AG04450 (cell line): ENCODE measurements at regions not wholly inside any gene's neighbourhood (a gene's known extent, or its start where the extent isn't known, plus 50 kb on each side); places are given as distances from the start of the nearest gene placed in this dataset.

Experiments used
- CTCF ChIA-PET: fragments of 300-600, 350-600 bp; formaldehyde crosslinking; extraction: SDS; loops from one replicate; lab custom pipeline; 2022; ENCODE audit warnings: antibody characterized with exemption, inconsistent platforms; lab: Charles Lee
- POLR2A ChIA-PET: fragments of 350-600 bp; formaldehyde crosslinking; extraction: SDS; loops from one replicate; lab custom pipeline; 2021; ENCODE audit warnings: antibody characterized with exemption, inconsistent platforms; lab: Yijun Ruan, JAX
- DNase-seq: peaks from one replicate; pipeline ENCODE4 v3.0.0-alpha.2; 2011; ENCODE audit warnings: low read depth, low spot score
- H3K27ac ChIP-seq: one replicate; pipeline ENCODE4 v1.5.1; 2012; ENCODE audit warnings: low read depth, low read length, control low read depth
- H3K27me3 ChIP-seq: one replicate; pipeline ENCODE4 v1.6.0; 2012; ENCODE audit warnings: low read length; ENCODE audit not compliant: control insufficient read depth, insufficient read depth
- H3K4me3 ChIP-seq: 2 replicates; pipeline ENCODE4 v1.5.1; 2011; ENCODE audit warnings: mild to moderate bottlenecking, low read depth, low read length, control low read depth
- H3K9me3 ChIP-seq: 2 replicates; pipeline ENCODE4 v1.5.1; 2012; ENCODE audit warnings: low read length; ENCODE audit not compliant: control insufficient read depth, insufficient read depth
- TF ChIP-seq, protein P1 (sequence below): IDR thresholded peaks from 2 replicates; pipeline ENCODE4 v1.5.1; 2011; ENCODE audit warnings: low read depth, low read length, control low read depth, inconsistent platforms

DNA sequence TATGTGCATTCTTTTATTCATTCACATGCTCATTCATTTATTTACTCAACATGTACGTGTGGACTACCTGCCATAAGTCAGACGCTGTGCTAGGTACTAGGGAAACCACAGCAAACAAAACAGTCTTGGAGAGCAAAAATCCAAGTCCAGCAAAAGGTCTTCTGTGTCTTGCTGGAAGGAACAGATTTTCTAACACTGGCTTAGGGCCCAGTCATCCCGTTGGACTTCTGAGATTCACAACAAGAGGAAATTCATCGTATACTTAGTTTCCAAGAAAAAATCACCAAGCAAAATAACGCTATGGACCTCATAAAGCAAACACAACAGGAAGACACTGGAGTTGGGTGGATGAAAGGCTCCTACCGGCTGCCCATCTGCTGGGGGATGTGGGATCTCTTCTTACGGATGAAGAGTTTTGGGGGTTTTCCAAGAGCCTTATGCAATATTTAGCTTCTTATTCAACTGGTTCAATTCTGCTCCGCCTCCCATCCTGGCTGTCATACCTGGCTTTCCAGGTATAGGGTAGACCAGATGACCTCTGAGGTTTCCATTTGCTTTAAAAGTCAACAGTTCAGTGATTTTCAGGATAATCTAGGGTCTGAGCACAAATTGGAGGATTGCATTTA, 262.7 kb downstream of the HAUS1 start:
- H3K9me3 ChIP-seq: no peaks in the 10 kb centered on the region
- H3K27ac ChIP-seq: no peak overlapping the region
- ChIA-PET POLR2A (no interaction called here), CTCF (no interaction called here)
- no peak for DNase-seq
- no peak overlapping the region for H3K4me3 ChIP-seq
- H3K27me3 ChIP-seq: no peaks in the 10 kb centered on the region
- TF ChIP-seq, protein P1, sequence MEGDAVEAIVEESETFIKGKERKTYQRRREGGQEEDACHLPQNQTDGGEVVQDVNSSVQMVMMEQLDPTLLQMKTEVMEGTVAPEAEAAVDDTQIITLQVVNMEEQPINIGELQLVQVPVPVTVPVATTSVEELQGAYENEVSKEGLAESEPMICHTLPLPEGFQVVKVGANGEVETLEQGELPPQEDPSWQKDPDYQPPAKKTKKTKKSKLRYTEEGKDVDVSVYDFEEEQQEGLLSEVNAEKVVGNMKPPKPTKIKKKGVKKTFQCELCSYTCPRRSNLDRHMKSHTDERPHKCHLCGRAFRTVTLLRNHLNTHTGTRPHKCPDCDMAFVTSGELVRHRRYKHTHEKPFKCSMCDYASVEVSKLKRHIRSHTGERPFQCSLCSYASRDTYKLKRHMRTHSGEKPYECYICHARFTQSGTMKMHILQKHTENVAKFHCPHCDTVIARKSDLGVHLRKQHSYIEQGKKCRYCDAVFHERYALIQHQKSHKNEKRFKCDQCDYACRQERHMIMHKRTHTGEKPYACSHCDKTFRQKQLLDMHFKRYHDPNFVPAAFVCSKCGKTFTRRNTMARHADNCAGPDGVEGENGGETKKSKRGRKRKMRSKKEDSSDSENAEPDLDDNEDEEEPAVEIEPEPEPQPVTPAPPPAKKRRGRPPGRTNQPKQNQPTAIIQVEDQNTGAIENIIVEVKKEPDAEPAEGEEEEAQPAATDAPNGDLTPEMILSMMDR: no peak

DNA sequence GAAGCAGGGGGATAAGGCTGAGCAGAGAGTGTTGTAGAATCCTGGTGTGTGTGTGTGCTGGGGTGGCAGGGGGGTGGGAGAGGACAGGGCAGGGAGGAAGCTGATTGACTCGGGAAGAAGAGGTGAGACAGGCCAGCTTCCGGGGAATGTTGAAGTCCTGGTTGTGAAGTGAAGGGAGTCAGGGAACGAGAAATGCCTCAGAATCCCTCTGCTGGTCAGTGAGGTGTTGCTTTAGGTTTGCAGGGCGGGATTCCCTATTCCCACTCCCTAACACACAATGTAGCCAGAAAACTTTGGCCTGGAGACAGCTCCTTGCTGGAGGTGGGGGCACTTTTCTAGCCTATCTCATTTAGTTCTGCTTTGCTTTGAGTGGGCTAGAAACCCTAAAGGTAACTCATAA, 265.1 kb downstream of the HAUS1 start:
- TF ChIP-seq, protein P1: peak; percentile 7; the same call in 1 of the 2 replicates
- Histone ChIP-seq H3K9me3 (no peaks in the 10 kb centered on the region), H3K27ac (no peak overlapping the region), H3K27me3 (no peaks in the 10 kb centered on the region), H3K4me3 (no peak overlapping the region)
- DNase-seq: no peak
- ChIA-PET POLR2A (no interaction called here), CTCF (no interaction called here)

DNA sequence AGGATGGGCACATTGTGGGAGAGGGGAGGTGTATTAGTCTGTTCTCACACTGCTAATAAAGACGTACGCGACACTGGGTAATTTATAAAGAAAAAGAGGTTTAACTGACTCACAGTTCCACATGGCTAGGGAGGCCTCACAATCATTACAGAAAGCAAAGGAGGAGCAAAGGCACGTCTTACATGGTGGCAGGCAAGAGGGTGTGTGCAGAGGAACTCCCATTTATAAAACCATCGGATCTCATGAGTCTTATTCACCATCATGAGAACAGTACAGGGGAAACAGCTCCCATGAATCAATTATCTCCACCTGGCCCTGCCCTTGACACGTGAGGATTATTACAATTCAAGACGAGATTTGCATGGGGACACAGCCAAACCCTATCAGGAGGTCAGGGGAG, 266.7 kb downstream of the HAUS1 start:
- no peaks in the 10 kb centered on the region for H3K27me3 ChIP-seq
- H3K4me3 ChIP-seq: no peak overlapping the region
- ChIA-PET CTCF (no interaction called here), POLR2A (no interaction called here)
- peak overlapping the region; percentile 11 for H3K27ac ChIP-seq
- TF ChIP-seq, protein P1: no peak
- H3K9me3 ChIP-seq: no peaks in the 10 kb centered on the region
- no peak for DNase-seq

DNA sequence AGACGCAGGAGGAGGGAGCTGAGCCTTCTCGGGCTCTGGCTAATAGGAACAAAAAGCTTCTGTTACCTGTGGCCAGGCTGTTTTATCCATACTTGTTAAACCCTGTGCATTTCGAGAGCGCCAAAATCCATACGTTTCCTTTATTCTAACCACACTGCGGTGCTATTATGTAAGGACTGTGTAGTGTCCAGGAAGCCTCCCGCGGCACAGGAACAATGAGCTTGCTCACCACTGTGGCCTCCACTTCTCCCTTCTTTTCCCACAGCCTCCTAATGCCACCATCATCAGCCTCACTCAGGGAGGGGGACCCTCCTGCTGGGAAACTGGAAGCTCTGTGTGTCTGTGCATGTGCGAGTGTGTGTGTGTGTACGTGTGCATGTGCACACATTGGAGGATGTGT, 268.5 kb downstream of the HAUS1 start:
- H3K27me3 ChIP-seq: no peaks in the 10 kb centered on the region
- H3K9me3 ChIP-seq: no peaks in the 10 kb centered on the region
- TF ChIP-seq, protein P1: no peak
- H3K27ac ChIP-seq: no peak overlapping the region
- DNase-seq: no peak
- ChIA-PET POLR2A (no interaction called here), CTCF (no interaction called here)
- no peak overlapping the region for H3K4me3 ChIP-seq

DNA sequence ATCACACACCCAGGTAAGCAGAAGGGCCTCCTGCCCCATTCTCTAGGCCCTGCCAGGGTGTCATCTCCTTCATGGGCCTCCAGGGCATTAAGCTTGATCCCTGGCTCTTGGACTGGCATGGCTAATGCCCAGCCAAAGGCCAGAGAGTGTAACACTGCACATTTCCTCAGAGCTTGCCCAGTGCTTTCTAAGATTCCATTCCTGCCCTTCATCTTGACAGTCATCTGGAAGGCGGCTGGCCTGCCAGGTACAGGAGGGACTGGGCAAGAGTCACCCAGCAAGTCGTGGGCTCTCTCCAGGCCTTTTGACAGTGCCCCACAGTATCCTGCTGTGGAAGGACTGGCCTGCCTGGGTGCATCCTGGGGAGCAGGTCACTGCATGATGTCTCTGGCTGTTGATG, 268.9 kb downstream of the HAUS1 start:
- Histone ChIP-seq H3K9me3 (no peaks in the 10 kb centered on the region), H3K27me3 (no peaks in the 10 kb centered on the region), H3K4me3 (no peak overlapping the region), H3K27ac (no peak overlapping the region)
- CTCF ChIA-PET: no interaction called here
- no peak for DNase-seq
- TF ChIP-seq, protein P1: no peak
- POLR2A ChIA-PET: no interaction called here
